ENCODE measurements at regions not wholly inside any gene's neighbourhood (a gene's known extent, or its start where the extent isn't known, plus 50 kb on each side); places are given as distances from the start of the nearest gene placed in this dataset.

GRCh38 chr10:88119160-88119559 is 255.7 kb downstream of the PTEN start:
- Histone ChIP-seq H2AK5ac (ENCODE audit: low read depth, low read length) (no peak overlapping the region), H3K79me1 (ENCODE audit: low read depth, low read length) (no peaks in the 10 kb centered on the region), H3K4me1 (replicated peaks in 1 of 4; ENCODE audit: control insufficient read depth in 3 of 4, insufficient read depth in 4 of 4, low read length in 3 of 4) (no peaks in the 10 kb centered on the region; a peak in 2 of 7 replicates), H3K4me3 (ENCODE audit: extremely low read depth in 1 of 4, insufficient read depth in 2 of 4, low read depth in 3 of 4, low read length in 4 of 4) (no peak overlapping the region), H3K23me2 (ENCODE audit: low read depth, low read length) (no peaks in the 10 kb centered on the region), H2BK120ac (replicated peaks; ENCODE audit: low read depth, low read length) (no peak overlapping the region), H3K18ac (ENCODE audit: extremely low read depth, low read length) (no peak overlapping the region), H4K20me1 (replicated peaks in 1 of 2; ENCODE audit: control insufficient read depth in 1 of 2, insufficient read depth in 2 of 2, low read length in 2 of 2) (no peaks in the 10 kb centered on the region), H3K9ac (replicated peaks in 1 of 4; ENCODE audit: extremely low read depth in 1 of 4, low read depth in 3 of 4, low read length in 3 of 4) (no peak overlapping the region), H4K8ac (ENCODE audit: extremely low read depth, insufficient read depth, low read length) (no peak overlapping the region), H2BK15ac (ENCODE audit: low read length) (no peak overlapping the region), H3K23ac (ENCODE audit: insufficient read length) (no peak overlapping the region), H3K79me2 (ENCODE audit: control insufficient read depth in 1 of 2, insufficient read depth in 2 of 2, low read length in 2 of 2) (no peaks in the 10 kb centered on the region), H2BK5ac (ENCODE audit: low read depth, low read length) (no peak overlapping the region), H3K9me3 (ENCODE audit: insufficient read depth in 2 of 2, low read depth in 1 of 2, low read length in 1 of 2) (no peaks in the 10 kb centered on the region), H3K27me3 (replicated peaks in 1 of 4; ENCODE audit: control insufficient read depth in 3 of 4, extremely low read depth in 1 of 4, insufficient read depth in 3 of 4, low read length in 3 of 4) (no peaks in the 10 kb centered on the region), H3K14ac (ENCODE audit: insufficient read length) (no peak overlapping the region), H3K4ac (replicated peaks; ENCODE audit: insufficient read length, low read depth, low read length) (no peak overlapping the region), H2BK12ac (ENCODE audit: low read depth, low read length) (no peak overlapping the region), H4K91ac (replicated peaks; ENCODE audit: insufficient read length, low read length) (no peak overlapping the region), H3K27ac (ENCODE audit: low read depth, low read length) (no peak overlapping the region), H3K56ac (replicated peaks; ENCODE audit: insufficient read length, low read depth, low read length) (no peak overlapping the region), H4K5ac (ENCODE audit: insufficient read length, low read depth, low read length) (no peak overlapping the region), H2BK20ac (ENCODE audit: low read length) (no peak overlapping the region), H3K36me3 (ENCODE audit: control insufficient read depth in 2 of 4, insufficient read depth in 4 of 4, low read length in 3 of 4) (no peaks in the 10 kb centered on the region), H3K4me2 (ENCODE audit: insufficient read depth in 1 of 2, low read depth in 2 of 2, low read length in 2 of 2) (no peak overlapping the region), H2AFZ (ENCODE audit: low read length) (no peak overlapping the region)
- DNase-seq (ENCODE audit: low read depth in 1 of 2, low spot score in 2 of 2) (no peak), FAIRE-seq (no peak)
- TF ChIP-seq CHD1 (IDR thresholded peaks at IDR 0.05; ENCODE audit: low read depth, low read length) (no peak), EP300 (IDR thresholded peaks at IDR 0.05; ENCODE audit: borderline replicate concordance in 1 of 2, low read depth in 2 of 2, low read length in 2 of 2) (no peak), KDM1A (IDR thresholded peaks at IDR 0.05; ENCODE audit: borderline replicate concordance, low read length) (no peak), POU5F1 (IDR thresholded peaks at IDR 0.05; ENCODE audit: low read depth, low read length) (no peak), BRCA1 (IDR thresholded peaks at IDR 0.05; ENCODE audit: low read depth, low read length) (no peak), KDM4A (IDR thresholded peaks at IDR 0.05; ENCODE audit: low read depth, low read length, severe bottlenecking) (no peak)
- WGBS, 2 experiments (ENCODE audit: extremely low coverage in 1 of 2, insufficient coverage in 1 of 2, insufficient read length in 1 of 2, insufficient replicate concordance in 2 of 2, low coverage in 1 of 2, low lambda C conversion rate in 2 of 2, missing lambda C conversion rate in 1 of 2), result 95% methylated on average over 2 of the region's 2 CpGs; no CpG with 5 or more reads in 1 of the 2 experiments
- CTCF ChIA-PET (ENCODE audit: partially characterized antibody), result interaction anchor here (0.6 to 2.6 kb wide), 8 partner anchors 13 to 1286 kb away, joined by 3 to 12 read pairs (median 4); no protein-coding TSS in a partner anchor
- POLR2A ChIA-PET (ENCODE audit: partially characterized antibody), result no interaction called here

All from H1 (cell line).